ENCODE measurements at regions not wholly inside any gene's neighbourhood (a gene's known extent, or its start where the extent isn't known, plus 50 kb on each side); places are given as distances from the start of the nearest gene placed in this dataset.
A peak's percentile ranks its signal among the peaks of the same experiment; 100 is the strongest.

DNA sequence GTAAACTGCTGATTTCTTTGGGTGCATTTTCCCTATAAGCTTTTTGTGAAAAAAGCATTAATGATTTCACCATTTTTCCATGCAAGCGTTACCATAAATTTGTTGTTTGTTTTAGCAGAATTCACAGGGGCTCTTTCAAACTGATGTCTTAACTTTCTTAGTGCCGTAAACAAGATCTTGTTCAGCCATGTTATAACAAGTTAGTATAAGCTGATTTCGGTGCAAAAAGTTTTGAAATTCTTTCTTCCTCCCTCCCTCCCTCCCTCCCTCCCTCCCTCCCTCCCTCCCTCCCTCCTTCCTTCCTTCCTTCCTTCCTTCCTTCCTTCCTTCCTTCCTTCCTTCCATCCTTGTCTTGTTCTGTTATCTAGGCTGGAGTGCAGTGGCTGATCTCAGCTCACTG, 71.7 kb upstream of the CHORDC1 start:
- ATAC-seq (no peak), DNase-seq (no peak)
- H4K20me1 ChIP-seq (ENCODE audit: low read length), result no peaks in the 10 kb centered on the region
- H3K79me2 ChIP-seq (ENCODE audit: low read length), result no peaks in the 10 kb centered on the region
- H3K9ac ChIP-seq (ENCODE audit: low read length), result no peak overlapping the region
- H3K9me2 ChIP-seq (replicated peaks; ENCODE audit: low read length), result no peaks in the 10 kb centered on the region
- no peaks in the 10 kb centered on the region for H3K36me3 ChIP-seq (ENCODE audit: low read depth, low read length)
- no peak overlapping the region for H3K27ac ChIP-seq (ENCODE audit: low read length)
- TF ChIP-seq EZH2 (IDR thresholded peaks at IDR 0.05; ENCODE audit: low read length, unreplicated experiment), result no peak
- TF ChIP-seq EZH2phosphoT487 (IDR thresholded peaks at IDR 0.05; ENCODE audit: borderline replicate concordance, low read length), result no peak
- no peaks in the 10 kb centered on the region for H3F3A ChIP-seq (ENCODE audit: low read length, unreplicated experiment)
- no TSS peak for BruUV-seq (replicated peaks)
- no peak overlapping the region for H3K4me2 ChIP-seq (ENCODE audit: low read length)
- POLR2A ChIA-PET (ENCODE audit: unreplicated experiment), result no interaction called here
- intact Hi-C loops (cut with micrococcal nuclease), result no loop called here
- CTCF ChIA-PET, result no interaction called here
- H3K4me1 ChIP-seq (ENCODE audit: insufficient read depth, low read length), result no peaks in the 10 kb centered on the region
- peaks cover 33% of the 10 kb centered on the region for H3K27me3 ChIP-seq (ENCODE audit: low read length)
- no peak overlapping the region for H2AFZ ChIP-seq (ENCODE audit: low read length)
- no peaks in the 10 kb centered on the region for H3K9me3 ChIP-seq (ENCODE audit: low read length)
- no peak overlapping the region for H3K4me3 ChIP-seq (ENCODE audit: low read length)

DNA sequence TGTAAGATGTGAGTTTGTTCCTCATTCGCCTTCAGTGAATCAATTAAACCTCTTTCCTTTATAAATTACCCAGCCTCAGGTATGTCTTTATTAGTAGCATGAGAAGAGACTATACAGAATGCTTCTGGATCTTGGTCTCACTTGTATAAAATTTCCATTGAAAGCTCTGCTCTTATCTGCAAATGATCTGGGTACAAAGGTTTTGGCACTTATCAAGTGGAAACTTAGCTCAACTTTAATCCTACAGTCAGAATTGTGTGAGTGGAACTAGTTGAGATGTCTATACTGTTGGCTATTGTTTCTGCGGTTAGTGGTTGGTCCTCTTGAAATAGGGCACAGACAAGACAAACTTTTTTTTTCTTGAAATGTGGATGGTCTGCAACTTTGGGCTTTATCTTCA, 71.2 kb upstream of the CHORDC1 start:
- DNase-seq (no peak), ATAC-seq (no peak)
- Histone ChIP-seq H3K36me3 (ENCODE audit: low read depth, low read length) (no peaks in the 10 kb centered on the region), H4K20me1 (ENCODE audit: low read length) (no peaks in the 10 kb centered on the region), H3K4me1 (ENCODE audit: insufficient read depth, low read length) (no peaks in the 10 kb centered on the region), H3F3A (ENCODE audit: low read length, unreplicated experiment) (no peaks in the 10 kb centered on the region), H3K9me3 (ENCODE audit: low read length) (no peaks in the 10 kb centered on the region), H2AFZ (ENCODE audit: low read length) (no peak overlapping the region), H3K4me2 (ENCODE audit: low read length) (no peak overlapping the region), H3K79me2 (ENCODE audit: low read length) (no peaks in the 10 kb centered on the region), H3K4me3 (ENCODE audit: low read length) (no peak overlapping the region), H3K9me2 (replicated peaks; ENCODE audit: low read length) (no peaks in the 10 kb centered on the region), H3K27ac (ENCODE audit: low read length) (no peak overlapping the region), H3K27me3 (ENCODE audit: low read length) (peaks cover 38% of the 10 kb centered on the region), H3K9ac (ENCODE audit: low read length) (no peak overlapping the region)
- no TSS peak for BruUV-seq (replicated peaks)
- POLR2A ChIA-PET (ENCODE audit: unreplicated experiment), result no interaction called here
- intact Hi-C loops (cut with micrococcal nuclease), result no loop called here
- CTCF ChIA-PET, result no interaction called here
- TF ChIP-seq EZH2 (IDR thresholded peaks at IDR 0.05; ENCODE audit: low read length, unreplicated experiment) (no peak), EZH2phosphoT487 (IDR thresholded peaks at IDR 0.05; ENCODE audit: borderline replicate concordance, low read length) (no peak)
- TF ChIP-seq, protein P1, sequence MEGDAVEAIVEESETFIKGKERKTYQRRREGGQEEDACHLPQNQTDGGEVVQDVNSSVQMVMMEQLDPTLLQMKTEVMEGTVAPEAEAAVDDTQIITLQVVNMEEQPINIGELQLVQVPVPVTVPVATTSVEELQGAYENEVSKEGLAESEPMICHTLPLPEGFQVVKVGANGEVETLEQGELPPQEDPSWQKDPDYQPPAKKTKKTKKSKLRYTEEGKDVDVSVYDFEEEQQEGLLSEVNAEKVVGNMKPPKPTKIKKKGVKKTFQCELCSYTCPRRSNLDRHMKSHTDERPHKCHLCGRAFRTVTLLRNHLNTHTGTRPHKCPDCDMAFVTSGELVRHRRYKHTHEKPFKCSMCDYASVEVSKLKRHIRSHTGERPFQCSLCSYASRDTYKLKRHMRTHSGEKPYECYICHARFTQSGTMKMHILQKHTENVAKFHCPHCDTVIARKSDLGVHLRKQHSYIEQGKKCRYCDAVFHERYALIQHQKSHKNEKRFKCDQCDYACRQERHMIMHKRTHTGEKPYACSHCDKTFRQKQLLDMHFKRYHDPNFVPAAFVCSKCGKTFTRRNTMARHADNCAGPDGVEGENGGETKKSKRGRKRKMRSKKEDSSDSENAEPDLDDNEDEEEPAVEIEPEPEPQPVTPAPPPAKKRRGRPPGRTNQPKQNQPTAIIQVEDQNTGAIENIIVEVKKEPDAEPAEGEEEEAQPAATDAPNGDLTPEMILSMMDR (conservative IDR thresholded peaks at IDR 0.05; ENCODE audit: low read depth, low read length), result no peak

DNA sequence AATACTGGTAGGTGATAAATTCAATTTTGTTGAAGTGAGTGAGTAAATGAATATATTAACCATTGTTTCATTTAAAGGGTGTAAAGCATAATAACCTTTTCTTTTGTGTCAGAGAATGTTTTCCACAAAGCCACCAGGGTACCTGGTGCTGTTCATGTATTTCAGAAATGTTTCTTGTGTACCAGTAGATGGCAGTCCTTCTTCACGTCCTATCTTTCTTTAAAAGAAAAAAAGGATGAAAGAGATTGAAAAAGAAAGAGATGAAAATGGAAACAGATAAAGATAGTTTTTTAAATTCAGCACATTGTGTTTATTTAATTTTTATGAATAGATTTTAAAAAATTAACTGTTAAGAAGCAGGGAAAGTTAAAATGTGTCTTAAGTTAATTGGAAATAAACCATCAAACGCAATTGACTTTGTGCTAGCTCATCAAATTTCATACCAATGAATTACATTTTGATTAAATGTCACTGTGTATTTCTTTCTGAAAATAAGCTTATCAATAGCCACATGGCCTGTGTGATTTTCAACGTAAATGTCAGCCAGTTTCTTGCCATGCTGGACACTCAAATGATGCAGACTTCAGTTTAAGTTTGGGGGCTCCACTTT, 65.5 kb upstream of the CHORDC1 start:
- H3K36me3 ChIP-seq (ENCODE audit: low read depth, low read length), result no peaks in the 10 kb centered on the region
- no peaks in the 10 kb centered on the region for H4K20me1 ChIP-seq (ENCODE audit: low read length)
- H3F3A ChIP-seq (ENCODE audit: low read length, unreplicated experiment), result no peaks in the 10 kb centered on the region
- H2AFZ ChIP-seq (ENCODE audit: low read length), result no peak overlapping the region
- no TSS peak for BruUV-seq (replicated peaks)
- no peaks in the 10 kb centered on the region for H3K4me1 ChIP-seq (ENCODE audit: insufficient read depth, low read length)
- no peak overlapping the region for H3K27ac ChIP-seq (ENCODE audit: low read length)
- POLR2A ChIA-PET (ENCODE audit: unreplicated experiment), result no interaction called here
- H3K9ac ChIP-seq (ENCODE audit: low read length), result no peak overlapping the region
- intact Hi-C loops (cut with micrococcal nuclease), result no loop called here
- DNase-seq (peak; percentile 53), ATAC-seq (peak; percentile 55; the same call in 1 of the 2 replicates)
- peaks cover 33% of the 10 kb centered on the region for H3K27me3 ChIP-seq (ENCODE audit: low read length)
- H3K79me2 ChIP-seq (ENCODE audit: low read length), result no peaks in the 10 kb centered on the region
- H3K9me3 ChIP-seq (ENCODE audit: low read length), result no peaks in the 10 kb centered on the region
- CTCF ChIA-PET, result no interaction called here
- H3K9me2 ChIP-seq (replicated peaks; ENCODE audit: low read length), result no peaks in the 10 kb centered on the region
- TF ChIP-seq, protein P1 (conservative IDR thresholded peaks at IDR 0.05; ENCODE audit: low read depth, low read length), result peak; percentile 92
- TF ChIP-seq EZH2phosphoT487 (IDR thresholded peaks at IDR 0.05; ENCODE audit: borderline replicate concordance, low read length) (no peak), EZH2 (IDR thresholded peaks at IDR 0.05; ENCODE audit: low read length, unreplicated experiment) (no peak)
- no peak overlapping the region for H3K4me3 ChIP-seq (ENCODE audit: low read length)
- H3K4me2 ChIP-seq (ENCODE audit: low read length), result no peak overlapping the region
